IPS DF 6.9 (cell line): ENCODE measurements at regions not wholly inside any gene's neighbourhood (a gene's known extent, or its start where the extent isn't known, plus 50 kb on each side); places are given as distances from the start of the nearest gene placed in this dataset.

Source experiments
- DNase-seq: peaks from one replicate; pipeline ENCODE4 v3.0.0-alpha.2; 2013; ENCODE audit warnings: low read depth, low spot score
- H3K27ac ChIP-seq: one replicate; pipeline ENCODE4 v1.5.1; 2013; ENCODE audit warnings: low read length, control low read depth
- H3K27me3 ChIP-seq: 2 replicates; pipeline ENCODE4 v1.6.1; 2013; ENCODE audit warnings: mild to moderate bottlenecking, low read length; ENCODE audit not compliant: control insufficient read depth, insufficient read depth
- H3K36me3 ChIP-seq: 2 replicates; pipeline ENCODE4 v1.6.1; 2013; ENCODE audit warnings: low read length; ENCODE audit not compliant: control insufficient read depth, insufficient read depth
- H3K4me1 ChIP-seq: 2 replicates; pipeline ENCODE4 v1.6.1; 2013; ENCODE audit warnings: low read length; ENCODE audit not compliant: control insufficient read depth, insufficient read depth
- H3K4me3 ChIP-seq: 2 replicates; pipeline ENCODE4 v1.5.1; 2013; ENCODE audit warnings: mild to moderate bottlenecking, low read length
- H3K9me3 ChIP-seq: 2 replicates; pipeline ENCODE4 v1.6.1; 2013; ENCODE audit warnings: low read length, inconsistent platforms; ENCODE audit not compliant: control insufficient read depth, insufficient read depth
- WGBS: extraction: QIAGEN DNeasy Blood & Tissue Kit; methylation state at CpG from one replicate; pipeline ENCODE4 v1.1.7; 2013; ENCODE audit warnings: mixed read lengths, missing lambda C conversion rate; ENCODE audit not compliant: insufficient read length, insufficient coverage; 5-methylcytosine and 5-hydroxymethylcytosine counted together

DNA sequence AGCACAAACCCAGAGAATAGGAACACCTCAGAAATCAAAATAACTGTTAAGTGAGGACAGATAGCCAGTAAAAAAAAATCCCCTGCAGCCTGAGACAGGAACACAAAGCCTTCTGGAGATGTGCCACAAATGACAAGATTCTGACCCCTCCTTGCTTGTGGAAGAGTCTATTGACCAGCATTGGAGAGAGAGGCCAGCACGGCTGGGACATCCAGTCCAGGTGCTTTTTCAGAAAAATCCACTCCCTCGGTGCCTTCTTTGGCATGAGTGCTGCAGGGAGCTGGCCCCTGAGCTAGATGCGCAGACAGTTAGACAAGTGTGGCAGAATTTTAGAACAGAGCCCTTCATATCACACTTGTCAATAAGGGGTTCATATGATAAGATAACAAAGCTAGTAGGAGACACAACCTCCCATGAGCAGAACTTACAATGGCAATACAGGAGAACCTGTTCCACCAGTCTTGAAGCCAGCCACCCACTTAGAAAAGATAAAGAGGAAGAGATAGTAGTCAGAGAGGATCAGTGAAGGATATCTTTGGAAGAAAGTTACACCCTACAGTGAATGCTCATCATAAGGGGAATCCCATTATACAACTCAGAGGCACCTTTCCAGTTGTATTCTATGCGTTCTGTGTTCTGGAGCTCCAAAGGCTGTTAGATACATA is 298.4 kb downstream of the TLE1 start:
- DNase-seq = no peak
- no peaks in the 10 kb centered on the region for H3K4me1 ChIP-seq
- no CpG with 5 or more reads among the region's 4 CpGs for WGBS

DNA sequence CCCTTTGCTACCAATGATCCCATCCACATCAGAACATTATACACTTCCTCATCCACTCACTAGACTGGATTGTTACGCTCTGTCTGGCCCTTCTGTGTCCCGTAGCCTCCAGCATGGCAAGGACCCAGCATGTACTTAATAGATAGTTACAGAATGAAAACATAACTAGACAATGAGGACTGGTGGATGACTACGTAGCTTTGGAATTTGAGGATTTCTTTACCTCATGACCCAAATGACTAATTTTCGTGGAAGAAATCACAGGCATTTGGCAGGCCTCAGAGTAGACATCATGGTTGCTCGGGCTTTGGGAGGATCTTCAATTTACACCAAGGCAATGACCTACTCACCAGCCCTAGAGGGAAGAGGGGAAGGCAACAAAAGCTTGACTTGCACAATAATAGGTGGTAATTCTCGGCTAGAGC is 299.8 kb downstream of the TLE1 start:
- Histone ChIP-seq H3K4me3 (no peak overlapping the region), H3K27ac (no peak overlapping the region), H3K4me1 (no peaks in the 10 kb centered on the region), H3K36me3 (no peaks in the 10 kb centered on the region), H3K27me3 (no peaks in the 10 kb centered on the region), H3K9me3 (no peaks in the 10 kb centered on the region)
- DNase-seq = no peak
- no CpG with 5 or more reads among the region's 6 CpGs for WGBS

More for the DNA sequence above, 298.4 kb downstream of the TLE1 start:
- Histone ChIP-seq H3K9me3 (no peaks in the 10 kb centered on the region), H3K27me3 (no peaks in the 10 kb centered on the region), H3K36me3 (no peaks in the 10 kb centered on the region), H3K4me3 (no peak overlapping the region), H3K27ac (no peak overlapping the region)

DNA sequence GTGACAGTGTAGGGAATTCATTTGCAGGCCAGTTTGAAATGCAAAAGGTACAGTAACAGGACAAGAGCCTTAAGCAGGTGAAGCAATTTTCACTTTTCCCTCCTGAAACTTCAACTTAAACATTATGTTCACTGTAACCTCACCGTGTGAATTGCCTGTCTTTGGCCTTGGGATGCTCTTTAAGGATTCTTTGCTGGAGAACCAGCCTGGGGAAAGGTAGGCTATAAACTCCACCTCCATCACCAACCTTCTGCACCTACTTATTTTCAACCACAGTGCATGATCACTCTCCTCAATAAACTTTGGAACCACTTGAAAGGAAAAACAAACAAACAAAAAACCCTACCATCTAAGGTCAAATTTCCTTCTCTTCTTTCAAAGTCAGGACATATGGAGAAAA is 300.5 kb downstream of the TLE1 start:
- H3K27ac ChIP-seq = no peak overlapping the region
- no peak for DNase-seq
- no CpG with 5 or more reads among the region's 1 CpG for WGBS
- H3K4me3 ChIP-seq = no peak overlapping the region
- H3K36me3 ChIP-seq = no peaks in the 10 kb centered on the region
- no peaks in the 10 kb centered on the region for H3K9me3 ChIP-seq
- no peaks in the 10 kb centered on the region for H3K4me1 ChIP-seq
- H3K27me3 ChIP-seq = no peaks in the 10 kb centered on the region

DNA sequence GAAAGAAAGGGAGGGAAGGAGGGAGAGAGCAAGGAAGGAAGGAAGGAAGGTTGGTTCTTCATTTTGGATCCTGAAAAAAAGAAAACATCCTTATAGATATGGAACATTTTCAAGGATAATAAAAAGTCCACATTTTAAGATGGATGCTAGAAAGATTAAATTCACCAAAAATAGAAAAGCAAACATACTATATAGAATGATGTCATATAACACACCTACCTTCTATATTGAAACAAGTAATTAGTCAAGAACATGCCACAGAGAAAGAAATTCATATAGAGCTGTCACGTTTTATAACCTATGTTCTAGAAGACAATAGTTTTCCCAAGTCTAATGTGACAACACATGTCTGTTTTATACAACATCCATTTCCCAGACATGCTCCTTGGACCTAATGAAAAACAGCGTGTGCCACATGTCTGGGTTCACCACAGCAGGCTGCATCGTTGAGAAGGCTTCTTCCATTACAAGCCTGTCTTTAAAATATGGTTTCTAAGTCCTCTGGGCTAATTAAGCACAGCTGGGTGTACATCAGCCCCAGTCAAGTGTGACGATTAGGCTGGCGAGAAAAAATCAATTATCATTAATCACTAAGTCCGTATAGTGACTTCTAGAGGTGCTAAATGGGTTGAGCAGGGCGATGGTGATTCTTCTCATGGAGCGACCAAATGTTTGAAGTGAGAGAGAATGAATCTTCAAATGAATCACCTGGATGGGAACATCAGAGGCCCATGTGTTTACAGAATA is 301.8 kb downstream of the TLE1 start:
- no peak overlapping the region for H3K4me3 ChIP-seq
- H3K27me3 ChIP-seq = no peaks in the 10 kb centered on the region
- no peaks in the 10 kb centered on the region for H3K4me1 ChIP-seq
- WGBS = no CpG with 5 or more reads among the region's 8 CpGs
- H3K27ac ChIP-seq = no peak overlapping the region
- DNase-seq = no peak
- no peaks in the 10 kb centered on the region for H3K36me3 ChIP-seq
- no peaks in the 10 kb centered on the region for H3K9me3 ChIP-seq

DNA sequence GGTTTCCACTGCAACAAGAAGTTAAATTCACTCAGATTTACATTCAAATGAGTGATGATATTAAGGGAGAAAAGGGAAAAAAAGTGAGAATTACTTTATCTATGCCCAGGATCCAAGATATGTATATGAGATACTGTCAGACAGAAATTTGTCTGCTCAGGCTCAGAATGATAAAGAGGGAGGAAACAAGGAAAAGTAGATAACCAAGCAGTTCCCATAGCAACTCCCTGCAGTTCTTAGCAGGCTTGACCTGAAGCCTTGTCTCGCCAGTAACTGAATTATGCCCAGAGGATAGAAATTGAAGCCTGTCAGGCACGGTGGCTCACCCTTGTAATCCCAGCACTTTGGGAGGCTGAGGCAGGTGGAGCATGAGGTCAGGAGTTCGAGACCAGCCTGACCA is 304.4 kb downstream of the TLE1 start:
- no peak overlapping the region for H3K4me3 ChIP-seq
- H3K36me3 ChIP-seq = no peaks in the 10 kb centered on the region
- H3K4me1 ChIP-seq = no peaks in the 10 kb centered on the region
- WGBS = no CpG with 5 or more reads among the region's 3 CpGs
- H3K9me3 ChIP-seq = no peaks in the 10 kb centered on the region
- no peak overlapping the region for H3K27ac ChIP-seq
- no peak for DNase-seq
- no peaks in the 10 kb centered on the region for H3K27me3 ChIP-seq

DNA sequence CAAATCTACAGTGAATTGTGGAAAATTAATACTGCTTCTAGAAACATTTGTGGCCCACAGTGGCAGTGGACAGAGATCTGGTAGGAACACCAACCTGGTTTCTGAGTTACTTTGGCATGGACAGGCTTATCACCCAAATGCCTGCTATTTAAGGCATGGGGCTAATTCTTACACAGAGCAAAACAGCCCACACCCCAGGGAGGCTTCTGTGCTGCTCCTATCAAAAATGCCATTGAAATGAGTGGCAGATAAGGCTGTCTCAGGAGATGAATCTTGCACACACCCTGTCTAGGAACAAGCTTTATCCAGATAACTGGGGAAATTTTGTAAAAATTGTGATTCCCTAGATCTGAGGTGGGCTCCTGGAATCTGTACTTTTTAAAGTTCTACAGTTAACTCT is 307.1 kb downstream of the TLE1 start:
- no peak overlapping the region for H3K27ac ChIP-seq
- H3K4me3 ChIP-seq = no peak overlapping the region
- H3K36me3 ChIP-seq = no peaks in the 10 kb centered on the region
- H3K27me3 ChIP-seq = no peaks in the 10 kb centered on the region
- DNase-seq = no peak
- H3K9me3 ChIP-seq = no peaks in the 10 kb centered on the region
- no peaks in the 10 kb centered on the region for H3K4me1 ChIP-seq

DNA sequence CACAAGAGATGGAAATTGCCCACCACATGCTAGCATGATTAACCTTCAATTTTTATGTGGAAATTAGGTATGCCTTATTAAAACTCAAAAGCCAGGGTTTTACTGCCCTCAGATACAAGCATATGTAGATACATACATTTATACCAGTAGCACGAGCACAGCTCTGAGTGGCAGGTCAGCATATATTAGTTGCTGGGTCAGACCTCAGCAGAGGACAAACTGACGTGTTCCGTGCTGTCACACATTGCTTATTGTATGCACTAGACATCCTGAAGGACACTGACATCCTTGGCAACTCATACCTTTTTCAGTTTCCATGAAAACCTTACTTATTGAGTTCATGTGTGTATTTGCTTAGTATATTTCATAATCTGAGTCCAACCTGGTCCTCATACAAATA is 307.7 kb downstream of the TLE1 start:
- no peak for DNase-seq

DNA sequence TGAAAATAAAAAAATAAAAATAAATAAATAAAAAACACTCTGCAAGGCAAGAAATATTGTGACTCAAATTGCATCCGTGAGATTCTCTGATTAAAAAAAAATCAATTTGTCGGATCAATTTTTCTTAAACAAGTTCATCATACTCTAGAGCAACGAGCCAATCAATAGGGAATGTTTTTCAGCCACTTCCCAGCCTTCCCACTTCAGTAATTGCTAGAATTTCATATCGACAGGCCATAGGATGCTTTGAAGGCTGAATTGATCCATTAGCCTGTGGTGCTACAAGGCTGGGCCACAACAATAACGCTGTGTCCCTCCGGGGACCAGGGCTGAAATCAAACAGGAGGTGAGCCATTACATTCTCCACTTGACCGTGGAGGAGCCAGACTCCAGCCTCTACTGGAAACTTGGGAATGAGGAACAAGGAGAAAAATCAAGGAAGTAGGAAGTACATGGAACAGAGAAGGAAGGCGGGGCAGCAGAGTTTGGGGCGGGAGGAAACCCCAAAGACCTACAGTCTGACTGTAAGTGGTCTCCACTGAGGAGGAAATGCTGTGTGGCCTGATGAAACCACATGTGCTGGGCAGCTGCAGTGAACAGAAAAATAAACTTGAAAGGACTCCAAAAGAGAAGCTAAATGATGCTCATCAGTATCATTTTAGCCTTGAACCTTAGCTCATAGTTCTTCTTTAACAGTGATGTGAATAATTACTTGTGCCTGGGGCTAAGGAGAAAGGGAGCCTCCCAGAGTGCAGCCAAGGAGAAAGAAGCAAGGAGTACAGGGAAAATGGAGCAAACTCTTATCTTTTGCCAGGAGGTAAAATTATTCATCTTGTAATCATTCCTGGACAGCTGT is 308.6 kb downstream of the TLE1 start:
- Histone ChIP-seq H3K4me1 (no peaks in the 10 kb centered on the region), H3K27me3 (no peaks in the 10 kb centered on the region), H3K9me3 (no peaks in the 10 kb centered on the region), H3K4me3 (no peak overlapping the region), H3K36me3 (no peaks in the 10 kb centered on the region), H3K27ac (no peak overlapping the region)
- WGBS = no CpG with 5 or more reads among the region's 9 CpGs
- no peak for DNase-seq

More for the DNA sequence above, 307.7 kb downstream of the TLE1 start:
- Histone ChIP-seq H3K9me3 (no peaks in the 10 kb centered on the region), H3K36me3 (no peaks in the 10 kb centered on the region), H3K27me3 (no peaks in the 10 kb centered on the region), H3K27ac (no peak overlapping the region), H3K4me3 (no peak overlapping the region), H3K4me1 (no peaks in the 10 kb centered on the region)
- no CpG with 5 or more reads among the region's 3 CpGs for WGBS

DNA sequence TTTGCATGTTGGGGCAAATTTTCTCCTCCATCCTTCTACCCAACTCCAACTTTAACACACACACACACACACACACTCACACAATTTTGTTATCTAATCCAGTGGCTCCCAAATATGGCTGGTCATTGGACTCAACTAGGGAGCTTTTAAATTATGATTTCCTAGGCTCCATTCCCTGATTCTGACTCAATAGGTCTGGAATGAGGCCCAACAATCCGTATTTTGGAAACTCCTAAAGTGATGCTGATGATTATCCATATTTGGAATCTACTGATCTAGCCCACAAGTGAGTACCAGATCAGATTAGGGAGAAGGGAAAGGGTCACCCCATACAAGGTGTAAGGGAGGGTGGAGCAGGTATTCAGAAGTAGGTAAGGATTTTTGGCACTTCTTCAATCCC is 309.7 kb downstream of the TLE1 start:
- H3K4me3 ChIP-seq = no peak overlapping the region
- 0 out of 2 replicates have a peak, but pooled peaks cover 1% of the 10 kb centered on the region for H3K4me1 ChIP-seq
- no CpG with 5 or more reads among the region's 1 CpG for WGBS
- H3K27me3 ChIP-seq = no peaks in the 10 kb centered on the region
- H3K27ac ChIP-seq = no peak overlapping the region
- no peaks in the 10 kb centered on the region for H3K9me3 ChIP-seq
- no peak for DNase-seq
- no peaks in the 10 kb centered on the region for H3K36me3 ChIP-seq

DNA sequence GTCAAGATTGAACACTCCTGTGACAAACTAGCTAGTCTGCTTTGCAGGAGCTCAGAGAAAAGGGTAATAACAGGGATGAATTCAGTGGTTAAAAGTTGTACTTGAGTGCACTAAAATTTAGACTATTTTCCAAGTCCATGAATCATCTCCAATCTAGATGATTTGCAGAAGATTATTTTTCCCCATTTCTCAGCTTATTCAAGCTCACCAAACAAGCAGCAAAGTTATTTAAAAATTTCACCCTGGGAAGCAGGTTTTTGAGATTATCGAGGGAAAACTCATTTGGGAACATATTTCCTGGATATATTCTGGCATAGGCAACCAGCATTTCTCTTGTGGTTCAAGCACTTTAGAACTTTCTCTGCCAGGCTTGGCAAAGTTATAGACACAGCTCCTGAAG is 311.4 kb downstream of the TLE1 start:
- H3K4me3 ChIP-seq = no peak overlapping the region
- no peaks in the 10 kb centered on the region for H3K9me3 ChIP-seq
- H3K4me1 ChIP-seq = 0 out of 2 replicates have a peak, but pooled peaks cover 1% of the 10 kb centered on the region
- H3K27me3 ChIP-seq = no peaks in the 10 kb centered on the region
- H3K36me3 ChIP-seq = no peaks in the 10 kb centered on the region
- DNase-seq = no peak
- H3K27ac ChIP-seq = no peak overlapping the region
- WGBS = no CpG with 5 or more reads among the region's 1 CpG
